GM19468 (cell line): ENCODE measurements at regions not wholly inside any gene's neighbourhood (a gene's known extent, or its start where the extent isn't known, plus 50 kb on each side); places are given as distances from the start of the nearest gene placed in this dataset.
A peak's percentile ranks its signal among the peaks of the same experiment; 100 is the strongest.
"Not testable (repeated sequence)": the region's sequence is repeated elsewhere in the genome, so short reads cannot be mapped to it uniquely, and the experiment has no call there.

ENCODE experiments used
- ATAC-seq: cut with Tn5 transposase; IDR thresholded peaks from one replicate; pipeline ENCODE4 v1.9.1; 2021; ENCODE audit warnings: mild to moderate bottlenecking, moderate library complexity, moderate number of reproducible peaks; ENCODE audit not compliant: unreplicated experiment; ENCODE audit errors: extremely low read depth

- no peak for ATAC-seq
Observed at GRCh38 chr15:26095710-26096330, 232.7 kb upstream of the ATP10A start.

DNA sequence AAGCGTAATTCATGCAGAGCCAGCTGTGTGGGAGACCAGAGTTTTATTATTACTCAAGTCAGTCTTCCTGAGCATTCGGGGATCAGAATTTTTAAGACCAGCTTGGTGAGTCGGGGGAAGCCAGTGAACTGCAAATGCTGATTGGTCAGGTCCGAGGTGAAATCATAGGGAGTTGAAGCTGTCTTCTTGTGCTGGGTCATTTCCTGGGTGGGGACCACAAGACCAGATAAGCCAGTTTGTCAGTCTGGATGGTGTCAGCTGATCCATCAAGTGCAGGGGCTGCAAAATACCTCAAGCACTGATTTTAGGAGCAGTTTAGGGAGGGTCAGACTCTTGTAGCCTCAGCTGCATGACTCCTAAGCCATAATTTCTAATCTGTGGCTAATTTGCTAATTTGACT lies 228.1 kb upstream of the ATP10A start:
- ATAC-seq: no peak

GRCh38 chr15:26087881-26088280 lies 224.8 kb upstream of the ATP10A start:
- no peak for ATAC-seq

DNA sequence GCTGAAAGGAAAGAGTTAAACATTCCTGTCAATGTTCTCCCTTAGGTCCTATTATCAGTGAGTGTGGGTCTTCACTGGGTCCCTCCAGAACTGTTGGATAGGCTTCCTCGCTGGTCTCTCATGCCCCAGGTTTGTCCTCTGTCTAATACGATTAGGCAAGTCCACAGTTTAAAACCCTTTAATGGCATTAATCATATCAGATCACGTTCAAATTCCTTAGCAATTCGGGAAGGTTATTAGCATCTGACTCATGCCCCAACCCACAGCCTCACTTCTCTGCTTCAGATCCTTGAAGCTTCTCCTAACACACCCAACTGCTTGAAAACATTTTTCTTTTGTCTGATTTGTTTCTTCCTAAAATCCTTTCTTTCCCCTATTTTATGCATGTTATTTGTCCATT lies 224.3 kb upstream of the ATP10A start:
- no peak for ATAC-seq

DNA sequence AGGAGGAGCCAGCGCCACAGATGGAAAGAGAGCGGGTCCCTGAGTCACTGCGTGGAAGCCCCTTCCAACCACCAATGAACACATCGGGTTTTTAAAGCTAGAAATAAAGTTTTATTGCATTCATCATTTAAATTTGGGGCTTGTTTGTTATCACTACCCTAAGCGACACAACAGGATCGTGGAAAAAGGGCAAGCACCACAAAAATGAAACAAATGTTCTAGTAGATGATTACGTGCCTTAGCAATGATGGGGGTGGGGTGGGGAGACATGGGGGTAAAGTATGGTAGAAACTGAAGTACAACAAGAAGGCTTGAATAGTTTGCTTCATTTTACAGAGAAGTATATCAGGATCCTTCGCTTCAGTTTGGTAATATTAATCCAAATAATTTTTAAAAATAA lies 221.6 kb upstream of the ATP10A start:
- no peak for ATAC-seq

GRCh38 chr15:26083896-26084295 lies 220.8 kb upstream of the ATP10A start:
- ATAC-seq: no peak

- ATAC-seq: no peak
Observed at GRCh38 chr15:26083457-26083856, 220.3 kb upstream of the ATP10A start.

DNA sequence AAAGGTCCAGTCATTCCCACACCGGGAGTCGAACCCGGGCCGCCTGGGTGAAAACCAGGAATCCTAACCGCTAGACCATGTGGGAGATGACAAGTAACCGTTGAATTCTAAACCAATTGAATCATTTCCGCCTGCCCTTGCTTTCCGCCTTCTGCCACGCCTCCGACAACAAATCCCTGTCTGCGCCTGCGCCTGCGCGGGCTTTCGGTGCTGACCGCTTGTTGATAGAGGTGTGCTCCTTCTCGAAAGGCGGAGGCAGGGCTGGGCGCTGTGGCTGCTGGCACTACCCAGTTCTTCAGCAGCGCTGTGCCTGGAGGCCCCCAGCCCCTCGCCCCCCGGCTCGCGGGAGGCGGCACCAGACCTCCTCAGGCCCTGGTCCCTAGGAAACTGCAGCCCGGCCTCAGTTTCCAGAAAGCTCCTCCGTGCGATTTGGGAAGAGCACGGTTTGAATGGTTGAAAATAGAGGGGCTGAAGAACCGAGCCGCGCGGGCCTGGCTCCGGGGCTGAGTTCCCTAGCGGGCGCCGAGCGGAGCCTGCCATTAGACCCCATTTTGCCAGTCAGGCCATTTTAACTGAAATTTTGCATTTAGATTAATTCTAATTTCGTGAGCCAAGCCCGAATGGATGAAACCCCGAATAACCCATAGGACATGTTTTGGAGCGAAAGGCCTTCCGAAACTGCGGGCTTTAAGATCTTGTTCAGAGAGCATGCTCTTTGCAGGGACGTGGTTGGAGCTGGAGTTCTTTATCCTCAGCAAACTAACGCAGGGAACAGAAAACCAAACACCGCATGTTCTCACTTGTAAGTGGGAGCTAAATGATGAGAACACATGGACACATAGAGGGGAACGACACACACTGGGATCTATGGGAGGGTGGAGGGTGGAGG lies 219.3 kb upstream of the ATP10A start:
- ATAC-seq: peak; percentile 94

- no peak for ATAC-seq
Observed at GRCh38 chr15:26081758-26082220, 218.7 kb upstream of the ATP10A start.

DNA sequence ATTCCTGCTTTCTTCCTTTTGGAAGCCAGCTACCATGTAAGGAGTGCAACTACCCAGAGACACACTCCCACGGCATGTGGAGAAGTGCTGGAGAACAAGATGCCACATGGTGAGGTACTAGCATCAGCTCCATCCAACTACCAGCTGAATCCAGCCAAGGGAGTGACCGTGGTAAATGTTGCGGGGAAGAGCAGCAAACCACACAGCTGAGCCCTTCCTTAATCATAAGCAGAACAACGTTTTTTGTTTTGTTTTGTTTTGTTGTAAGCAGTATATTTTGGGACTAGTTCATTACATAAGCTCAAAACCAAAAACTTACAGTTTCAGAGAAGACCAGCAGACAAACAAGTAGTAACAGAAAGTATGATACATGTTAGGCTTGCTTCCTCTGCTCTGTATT lies 212.6 kb upstream of the ATP10A start:
- ATAC-seq: no peak

GRCh38 chr15:26073430-26074333 lies 210.6 kb upstream of the ATP10A start:
- ATAC-seq: no peak

DNA sequence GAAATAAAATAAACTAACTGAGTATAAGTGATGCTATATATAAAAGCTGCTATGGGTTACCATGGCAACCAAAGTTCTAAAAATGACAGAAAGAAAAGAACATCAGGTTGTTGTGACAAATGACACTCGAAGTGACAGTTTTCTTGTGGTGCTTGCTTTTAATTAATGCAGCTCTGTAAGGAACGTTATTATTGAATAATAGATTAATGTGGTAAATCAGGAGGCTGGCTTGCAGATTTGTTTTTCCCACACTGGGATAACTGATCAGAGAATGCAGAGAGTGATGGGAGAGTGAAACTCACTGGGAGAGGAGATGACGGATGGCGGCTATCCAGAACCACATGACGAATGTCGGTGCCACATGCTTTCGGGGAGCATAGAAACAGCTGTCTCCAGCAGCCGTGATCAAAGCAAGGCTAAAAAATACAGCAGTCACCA lies 207.0 kb upstream of the ATP10A start:
- no peak for ATAC-seq

DNA sequence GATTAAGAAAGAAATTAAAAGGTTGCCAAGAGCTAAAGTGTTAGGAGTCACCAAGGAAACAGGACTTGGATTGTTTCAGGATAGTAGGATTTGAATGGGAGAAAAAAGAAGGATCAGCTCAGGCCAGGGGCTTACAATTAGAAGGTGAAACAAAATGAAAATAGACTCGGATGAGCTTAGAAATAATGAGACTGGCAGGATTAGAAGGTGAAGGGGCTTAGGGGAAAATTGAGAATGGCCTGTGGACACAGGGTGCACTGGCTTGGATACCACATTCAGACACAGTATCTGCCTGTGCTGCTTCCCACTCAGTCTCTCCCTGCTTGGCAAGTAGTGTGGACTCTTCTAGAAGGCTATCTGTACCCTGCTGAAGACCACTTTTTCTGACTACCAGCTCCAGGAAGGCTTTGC lies 206.1 kb upstream of the ATP10A start:
- ATAC-seq: no peak

- no peak for ATAC-seq
Observed at GRCh38 chr15:26066896-26067295, 203.8 kb upstream of the ATP10A start.

- ATAC-seq: no peak
Observed at GRCh38 chr15:26065723-26066122, 202.6 kb upstream of the ATP10A start.

GRCh38 chr15:26061248-26061647 lies 198.1 kb upstream of the ATP10A start:
- no peak for ATAC-seq

- ATAC-seq: not testable (repeated sequence)
Observed at GRCh38 chr15:26056766-26057165, 193.6 kb upstream of the ATP10A start.

GRCh38 chr15:26051761-26052675 lies 188.9 kb upstream of the ATP10A start:
- no peak for ATAC-seq

GRCh38 chr15:26050984-26051383 lies 187.9 kb upstream of the ATP10A start:
- ATAC-seq: no peak
